Epithelial cell of proximal tubule (primary cell): ENCODE measurements at regions not wholly inside any gene's neighbourhood (a gene's known extent, or its start where the extent isn't known, plus 50 kb on each side); places are given as distances from the start of the nearest gene placed in this dataset.

Experiments
- DNase-seq: peaks from one replicate; pipeline ENCODE4 v3.0.0-alpha.2; 2011; ENCODE audit warnings: low read depth
- H3K4me3 ChIP-seq: 2 replicates; pipeline ENCODE4 v1.5.1; 2011; ENCODE audit warnings: low read depth, mild to moderate bottlenecking, low read length
- CTCF ChIP-seq: conservative IDR thresholded peaks from 2 replicates; pipeline ENCODE4 v1.5.1; 2012; ENCODE audit warnings: low read depth, mild to moderate bottlenecking, low read length

- no peak for DNase-seq
- TF ChIP-seq CTCF, result no peak
- H3K4me3 ChIP-seq, result no peak overlapping the region
These were observed 86.9 kb upstream of the ZC3H15 start for GRCh38 chr2:186399082-186399644.

GRCh38 chr2:186405842-186406241 lies 80.2 kb upstream of the ZC3H15 start:
- no peak for TF ChIP-seq CTCF
- DNase-seq, result no peak
- H3K4me3 ChIP-seq, result no peak overlapping the region

- TF ChIP-seq CTCF, result no peak
- no peak overlapping the region for H3K4me3 ChIP-seq
- no peak for DNase-seq
These were observed 78.4 kb upstream of the ZC3H15 start for GRCh38 chr2:186407611-186408010.

GRCh38 chr2:186410802-186411201 lies 75.3 kb upstream of the ZC3H15 start:
- no peak for DNase-seq
- no peak for TF ChIP-seq CTCF
- H3K4me3 ChIP-seq, result no peak overlapping the region

- no peak for TF ChIP-seq CTCF
- DNase-seq, result no peak
- no peak overlapping the region for H3K4me3 ChIP-seq
These were observed 63.8 kb upstream of the ZC3H15 start for GRCh38 chr2:186422226-186422625.

- no peak for DNase-seq
- H3K4me3 ChIP-seq, result no peak overlapping the region
- TF ChIP-seq CTCF, result no peak
These were observed 62.6 kb upstream of the ZC3H15 start for GRCh38 chr2:186423481-186423880.

GRCh38 chr2:186424265-186424664 lies 61.8 kb upstream of the ZC3H15 start:
- no peak for TF ChIP-seq CTCF
- no peak for DNase-seq
- no peak overlapping the region for H3K4me3 ChIP-seq
